Peyer's patch (tissue), 4 donors: ENCODE measurements at regions not wholly inside any gene's neighbourhood (a gene's known extent, or its start where the extent isn't known, plus 50 kb on each side); places are given as distances from the start of the nearest gene placed in this dataset.

Source experiments
- DNase-seq, 3 donors: peaks; one replicate each; pipeline ENCODE4 v3.0.0-alpha.2; 2017 to 2019
- H3K27ac ChIP-seq, 4 donors: fragments of 200-600 bp; sonication (generic); one replicate each; pipeline ENCODE4 v1.5.1; 2016 to 2019
- H3K27me3 ChIP-seq, 2 donors: fragments of 200-600 bp; sonication (generic); one replicate each; pipeline ENCODE4 v1.5.1; 2019
- H3K36me3 ChIP-seq, 3 donors: fragments of 200-600 bp; sonication (generic); one replicate each; pipeline ENCODE4 v1.5.1; 2016 to 2019
- H3K4me1 ChIP-seq, 4 donors: fragments of 200-600 bp; sonication (generic); one replicate each; pipeline ENCODE4 v1.5.1; 2016 to 2019
- H3K4me3 ChIP-seq, 4 donors: fragments of 200-600 bp; sonication (generic); 1 replicate in 3 of 4; 2 replicates in 1 of 4; pipeline ENCODE4 v1.5.1; 2016 to 2019; ENCODE audit warnings: mild to moderate bottlenecking in 1 of 4
- H3K9me3 ChIP-seq, 4 donors: fragments of 200-600 bp; sonication (generic); one replicate each; pipeline ENCODE4 v1.5.1; 2016 to 2019; ENCODE audit warnings: mild to moderate bottlenecking in 1 of 4
- CTCF ChIP-seq, 6 experiments: fragments of 450-650 bp in 4 of 6; fragments of 200-600 bp in 2 of 6; sonication (generic) in 1 of 6; IDR thresholded peaks; one replicate each; pipeline ENCODE4 v1.5.1; 2017 to 2019; ENCODE audit warnings: antibody characterized with exemption in 6 of 6, mild to moderate bottlenecking in 3 of 6, moderate library complexity in 1 of 6
- POLR2A ChIP-seq, 2 donors: fragments of 450-650 bp; IDR thresholded peaks; one replicate each; pipeline ENCODE4 v1.5.1; 2017; ENCODE audit warnings: antibody characterized with exemption in 2 of 2, mild to moderate bottlenecking in 2 of 2, moderate library complexity in 2 of 2

- Histone ChIP-seq H3K27me3 (no peaks in the 10 kb centered on the region), H3K36me3 (no peaks in the 10 kb centered on the region), H3K4me1 (no peaks in the 10 kb centered on the region), H3K4me3 (no peak overlapping the region), H3K9me3 (no peaks in the 10 kb centered on the region), H3K27ac (no peak overlapping the region)
- no peak for DNase-seq
- no peak for TF ChIP-seq CTCF (IDR thresholded peaks at IDR 0.05)
- TF ChIP-seq POLR2A (IDR thresholded peaks at IDR 0.05), result no peak
Measured at GRCh38 chr10:57959318-57960006, 308.2 kb downstream of the IPMK start.

GRCh38 chr10:57955076-57955475 lies 312.6 kb downstream of the IPMK start:
- Histone ChIP-seq H3K4me1 (no peaks in the 10 kb centered on the region), H3K4me3 (no peak overlapping the region), H3K9me3 (no peaks in the 10 kb centered on the region), H3K36me3 (no peaks in the 10 kb centered on the region), H3K27ac (no peak overlapping the region), H3K27me3 (no peaks in the 10 kb centered on the region)
- no peak for DNase-seq
- no peak for TF ChIP-seq POLR2A (IDR thresholded peaks at IDR 0.05)
- no peak for TF ChIP-seq CTCF (IDR thresholded peaks at IDR 0.05)

- Histone ChIP-seq H3K27me3 (no peaks in the 10 kb centered on the region), H3K9me3 (no peaks in the 10 kb centered on the region), H3K4me3 (no peak overlapping the region), H3K36me3 (no peaks in the 10 kb centered on the region), H3K27ac (no peak overlapping the region), H3K4me1 (no peaks in the 10 kb centered on the region)
- no peak for TF ChIP-seq POLR2A (IDR thresholded peaks at IDR 0.05)
- TF ChIP-seq CTCF (IDR thresholded peaks at IDR 0.05), result no peak
- DNase-seq, result no peak
Measured at GRCh38 chr10:57952741-57953140, 315.0 kb downstream of the IPMK start.

- DNase-seq, result no peak
- Histone ChIP-seq H3K9me3 (no peaks in the 10 kb centered on the region), H3K27ac (no peak overlapping the region), H3K4me1 (no peaks in the 10 kb centered on the region), H3K36me3 (no peaks in the 10 kb centered on the region), H3K4me3 (no peak overlapping the region), H3K27me3 (no peaks in the 10 kb centered on the region)
- TF ChIP-seq POLR2A (IDR thresholded peaks at IDR 0.05), result no peak
Measured at GRCh38 chr10:57950442-57950974, 317.2 kb downstream of the IPMK start.

GRCh38 chr10:57948796-57949195 lies 318.9 kb downstream of the IPMK start:
- Histone ChIP-seq H3K36me3 (no peaks in the 10 kb centered on the region), H3K4me1 (no peaks in the 10 kb centered on the region), H3K27me3 (no peaks in the 10 kb centered on the region), H3K27ac (no peak overlapping the region), H3K9me3 (no peaks in the 10 kb centered on the region), H3K4me3 (no peak overlapping the region)
- no peak for DNase-seq
- no peak for TF ChIP-seq POLR2A (IDR thresholded peaks at IDR 0.05)
- no peak for TF ChIP-seq CTCF (IDR thresholded peaks at IDR 0.05)

- H3K4me1 ChIP-seq, result no peaks in the 10 kb centered on the region
- TF ChIP-seq CTCF (IDR thresholded peaks at IDR 0.05), result no peak
- TF ChIP-seq POLR2A (IDR thresholded peaks at IDR 0.05), result no peak
- H3K27ac ChIP-seq, result no peak overlapping the region
- DNase-seq, result no peak
- H3K27me3 ChIP-seq, result no peaks in the 10 kb centered on the region
- no peaks in the 10 kb centered on the region for H3K36me3 ChIP-seq
- no peaks in the 10 kb centered on the region for H3K9me3 ChIP-seq
- no peak overlapping the region for H3K4me3 ChIP-seq
Measured at GRCh38 chr10:57946833-57947232, 320.9 kb downstream of the IPMK start.
